Kidney (tissue), 13 donors: ENCODE measurements at regions not wholly inside any gene's neighbourhood (a gene's known extent, or its start where the extent isn't known, plus 50 kb on each side); places are given as distances from the start of the nearest gene placed in this dataset.
A peak's percentile ranks its signal among the peaks of the same experiment; 100 is the strongest.
"Not testable (repeated sequence)": the region's sequence is repeated elsewhere in the genome, so short reads cannot be mapped to it uniquely, and the experiment has no call there.

ENCODE experiments used
- DNase-seq, 5 donors: peaks; one replicate each; pipeline ENCODE4 v3.0.0-alpha.2; 2013 to 2020
- FAIRE-seq: peaks from 2 replicates; lab custom pipeline; 2012; peaks lifted over from hg19 to GRCh38; lab: Jason Lieb, UNC
- H3K27ac ChIP-seq, 2 donors: one replicate each; pipeline ENCODE4 v1.7.0; 2013; ENCODE audit warnings: low read depth in 2 of 2, low read length in 2 of 2, inconsistent platforms in 1 of 2
- H3K27me3 ChIP-seq: one replicate; pipeline ENCODE4 v1.7.1; 2013; ENCODE audit warnings: low read length, inconsistent platforms; ENCODE audit not compliant: control insufficient read depth, insufficient read depth
- H3K36me3 ChIP-seq, 3 donors: one replicate each; pipeline versions ENCODE4 v1.7.0 to v1.7.1; 2013; ENCODE audit warnings: low read length in 3 of 3, control low read depth in 1 of 3, inconsistent platforms in 1 of 3; ENCODE audit not compliant: insufficient read depth in 3 of 3, control insufficient read depth in 2 of 3
- H3K4me1 ChIP-seq, 3 donors: one replicate each; pipeline versions ENCODE4 v1.7.0 to v1.7.1; 2013; ENCODE audit warnings: low read length in 3 of 3, inconsistent platforms in 1 of 3, low read depth in 1 of 3; ENCODE audit not compliant: control insufficient read depth in 2 of 3, insufficient read depth in 2 of 3
- H3K4me3 ChIP-seq, 3 donors: one replicate each; pipeline versions ENCODE4 v1.7.0 to v1.8.1; 2013; ENCODE audit warnings: low read length in 3 of 3, control low read depth in 1 of 3, inconsistent platforms in 1 of 3
- H3K9ac ChIP-seq, 3 donors: one replicate each; pipeline versions ENCODE4 v1.7.0 to v1.7.1; 2013; ENCODE audit warnings: low read length in 3 of 3, control low read depth in 1 of 3, inconsistent platforms in 1 of 3
- H3K9me3 ChIP-seq, 3 donors: one replicate each; pipeline versions ENCODE4 v1.7.0 to v1.7.1; 2013; ENCODE audit warnings: low read length in 3 of 3, control low read depth in 1 of 3, inconsistent platforms in 1 of 3; ENCODE audit not compliant: control insufficient read depth in 2 of 3, insufficient read depth in 1 of 3
- intact Hi-C: fragments of 100-400 bp; cut with DNase I; formaldehyde crosslinking; loops from one replicate; pipeline ENCODE4 v1.11.1; 2022
- TF ChIP-seq, protein P1 (sequence below): IDR thresholded peaks from 3 replicates; pipeline ENCODE4 v1.5.1; 2012; ENCODE audit warnings: mild to moderate bottlenecking, moderate library complexity, borderline replicate concordance; ENCODE audit not compliant: insufficient read depth; ENCODE audit errors: extremely low read depth
- donor health status: control.
- donor health status: control.
- donor health status: control.
- donor health status: control.
- donor health status: control.
- donor health status: DM: yes; HTN: yes; CAD: no.
- donor health status: Normal renal cell carcinoma (clear cell type).

DNA sequence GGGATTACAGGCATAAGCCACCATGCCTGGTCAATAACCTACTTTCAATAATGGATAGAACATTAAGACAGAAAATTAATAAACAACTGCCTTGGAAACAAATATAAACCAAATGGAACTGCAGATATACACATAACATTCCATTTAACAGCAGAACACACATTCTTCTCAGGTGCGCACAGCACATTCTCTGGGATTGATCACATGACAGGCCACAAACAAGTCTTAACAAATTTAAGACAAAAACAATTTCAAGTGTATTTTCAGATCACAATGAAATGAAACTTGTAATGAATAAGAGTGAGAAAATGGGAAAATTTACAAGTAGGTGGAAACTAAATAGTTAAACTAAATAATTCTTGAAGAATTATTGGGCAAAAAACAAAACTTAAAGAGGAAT lies 167.9 kb downstream of the TBX18 start:
- Histone ChIP-seq H3K4me3 (no peak overlapping the region), H3K27ac (no peak overlapping the region), H3K9ac (no peak overlapping the region), H3K27me3 (no peaks in the 10 kb centered on the region), H3K36me3 (no peaks in the 10 kb centered on the region), H3K9me3 (peaks cover 0 to 3% (median 0%) of the 10 kb centered on the region in 3 donors), H3K4me1 (no peaks in the 10 kb centered on the region)
- TF ChIP-seq, protein P1, sequence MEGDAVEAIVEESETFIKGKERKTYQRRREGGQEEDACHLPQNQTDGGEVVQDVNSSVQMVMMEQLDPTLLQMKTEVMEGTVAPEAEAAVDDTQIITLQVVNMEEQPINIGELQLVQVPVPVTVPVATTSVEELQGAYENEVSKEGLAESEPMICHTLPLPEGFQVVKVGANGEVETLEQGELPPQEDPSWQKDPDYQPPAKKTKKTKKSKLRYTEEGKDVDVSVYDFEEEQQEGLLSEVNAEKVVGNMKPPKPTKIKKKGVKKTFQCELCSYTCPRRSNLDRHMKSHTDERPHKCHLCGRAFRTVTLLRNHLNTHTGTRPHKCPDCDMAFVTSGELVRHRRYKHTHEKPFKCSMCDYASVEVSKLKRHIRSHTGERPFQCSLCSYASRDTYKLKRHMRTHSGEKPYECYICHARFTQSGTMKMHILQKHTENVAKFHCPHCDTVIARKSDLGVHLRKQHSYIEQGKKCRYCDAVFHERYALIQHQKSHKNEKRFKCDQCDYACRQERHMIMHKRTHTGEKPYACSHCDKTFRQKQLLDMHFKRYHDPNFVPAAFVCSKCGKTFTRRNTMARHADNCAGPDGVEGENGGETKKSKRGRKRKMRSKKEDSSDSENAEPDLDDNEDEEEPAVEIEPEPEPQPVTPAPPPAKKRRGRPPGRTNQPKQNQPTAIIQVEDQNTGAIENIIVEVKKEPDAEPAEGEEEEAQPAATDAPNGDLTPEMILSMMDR: no peak
- intact Hi-C loops: no loop called here
- DNase-seq (no peak), FAIRE-seq (no peak)

DNA sequence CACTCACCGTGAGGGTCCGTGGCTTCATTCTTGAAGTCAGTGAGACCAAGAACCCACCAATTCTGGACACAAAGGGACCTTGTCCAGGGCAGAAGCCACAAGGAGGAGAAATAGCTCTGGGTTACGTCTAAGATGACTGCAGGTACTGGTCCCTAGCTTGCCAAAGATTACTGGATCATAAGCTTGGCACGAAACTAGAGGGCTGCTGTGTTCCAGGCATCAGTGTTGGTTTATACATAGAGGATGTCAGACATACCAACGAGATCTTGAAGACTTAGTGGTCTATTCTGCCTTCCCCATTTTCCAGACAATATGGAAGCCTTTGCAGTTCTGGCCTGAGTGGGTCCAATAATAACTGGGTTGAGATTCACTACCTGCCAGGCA lies 175.7 kb downstream of the TBX18 start:
- H3K9me3 ChIP-seq: peaks cover 0 to 3% (median 0%) of the 10 kb centered on the region in 3 donors
- intact Hi-C loops: no loop called here
- no peak overlapping the region for H3K4me3 ChIP-seq
- FAIRE-seq: no peak
- H3K9ac ChIP-seq: no peak overlapping the region
- TF ChIP-seq, protein P1: no peak
- H3K4me1 ChIP-seq: no peaks in the 10 kb centered on the region
- no peak overlapping the region for H3K27ac ChIP-seq
- no peaks in the 10 kb centered on the region for H3K36me3 ChIP-seq
- DNase-seq: no peak
- no peaks in the 10 kb centered on the region for H3K27me3 ChIP-seq

DNA sequence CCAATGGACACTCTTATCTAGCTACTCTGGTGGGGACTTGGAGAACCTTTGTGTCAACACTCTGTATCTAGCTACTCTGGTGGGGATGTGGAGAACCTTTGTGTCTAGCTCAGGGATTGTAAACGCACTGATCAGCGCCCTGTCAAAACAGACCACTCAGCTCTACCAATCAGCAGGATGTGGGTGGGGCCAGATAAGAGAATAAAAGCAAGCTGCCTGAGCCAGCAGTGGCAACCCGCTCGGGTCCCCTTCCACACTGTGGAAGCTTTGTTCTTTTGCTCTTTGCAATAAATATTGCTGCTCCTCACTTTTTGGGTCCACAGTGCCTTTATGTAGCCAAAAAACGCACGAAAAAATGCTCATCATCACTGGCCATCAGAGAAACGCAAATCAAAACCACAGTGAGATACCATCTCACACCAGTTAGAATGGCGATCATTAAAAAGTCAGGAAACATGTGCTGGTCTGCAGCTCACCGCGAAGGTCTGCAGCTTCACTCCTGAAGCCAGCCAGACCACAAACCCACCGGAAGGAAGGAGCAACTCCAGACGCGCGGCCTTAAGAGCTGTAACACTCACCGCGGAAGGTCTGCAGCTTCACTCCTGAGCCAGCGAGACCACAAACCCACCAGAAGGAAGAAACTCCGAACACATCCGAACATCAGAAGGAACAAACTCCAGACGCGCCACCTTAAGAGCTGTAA lies 176.3 kb downstream of the TBX18 start:
- H3K9me3 ChIP-seq, H3K4me3 ChIP-seq, H3K36me3 ChIP-seq, intact Hi-C loops, DNase-seq, H3K4me1 ChIP-seq, H3K9ac ChIP-seq, FAIRE-seq, H3K27me3 ChIP-seq, H3K27ac ChIP-seq: not testable (repeated sequence)

DNA sequence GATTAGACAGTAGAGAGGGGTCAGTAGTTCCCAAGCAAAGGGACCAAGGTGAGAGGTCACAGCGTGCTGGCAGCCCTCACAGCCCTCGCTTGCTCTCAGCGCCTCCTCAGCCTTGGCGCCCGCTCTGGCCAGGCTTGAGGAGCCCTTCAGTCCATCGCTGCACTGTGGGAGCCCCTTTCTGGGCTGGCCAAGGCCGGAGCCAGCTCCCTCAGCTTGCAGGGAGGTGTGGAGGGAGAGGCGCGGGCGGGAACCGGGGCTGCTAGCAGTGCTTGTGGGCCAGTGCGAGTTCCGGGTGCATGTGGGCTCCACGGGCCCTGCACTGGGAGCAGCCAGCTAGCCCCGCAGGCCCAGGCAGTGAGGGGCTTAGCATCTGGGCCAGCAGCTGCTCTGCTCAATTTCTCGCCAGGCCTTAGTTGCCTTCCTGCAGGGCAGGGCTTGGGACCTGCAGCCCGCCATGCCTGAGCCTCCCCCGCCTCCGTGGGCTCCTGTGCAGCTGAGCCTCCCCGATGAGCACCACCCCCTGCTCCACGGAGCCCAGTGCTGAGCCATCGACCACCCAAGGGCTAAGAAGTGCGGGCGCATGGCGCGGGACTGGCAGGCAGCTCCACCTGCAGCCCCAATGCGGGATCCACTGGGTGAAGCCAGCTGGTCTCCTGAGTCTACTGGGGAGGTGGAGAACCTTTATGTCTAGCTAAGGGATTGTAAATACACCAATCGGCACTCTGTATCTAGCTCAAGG lies 177.0 kb downstream of the TBX18 start:
- H3K9ac ChIP-seq, H3K27ac ChIP-seq, FAIRE-seq, intact Hi-C loops, H3K27me3 ChIP-seq, H3K4me1 ChIP-seq, H3K36me3 ChIP-seq, H3K4me3 ChIP-seq, H3K9me3 ChIP-seq: not testable (repeated sequence)
- peak in 1 of 5 donors; percentile 48 for DNase-seq
